ENCODE measurements at regions not wholly inside any gene's neighbourhood (a gene's known extent, or its start where the extent isn't known, plus 50 kb on each side); places are given as distances from the start of the nearest gene placed in this dataset.

DNA sequence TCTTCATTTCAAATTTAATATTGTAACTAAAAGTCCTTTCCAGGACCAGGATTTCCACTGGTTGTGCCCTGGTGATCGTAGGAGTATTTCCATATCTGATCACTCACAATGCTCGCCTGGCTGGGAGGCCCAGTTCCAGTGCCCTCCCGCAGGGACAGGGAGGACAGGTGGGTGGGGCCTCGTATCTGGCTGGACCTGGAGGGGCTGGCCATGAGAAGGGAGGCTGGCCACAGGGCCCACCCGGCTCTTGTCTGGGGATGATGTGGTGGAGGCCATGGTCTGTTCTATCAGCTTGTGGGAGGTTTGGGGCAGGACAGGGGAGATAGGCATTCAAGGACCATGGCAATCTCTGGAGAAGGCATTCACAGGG is 286.4 kb downstream of the GADD45G start:
- in situ Hi-C loops (cut with HindIII; ENCODE audit: low sequenced_read_pairs): no loop called here

GRCh38 chr9:89891591-89892304 is 286.9 kb downstream of the GADD45G start:
- in situ Hi-C loops (cut with HindIII; ENCODE audit: low sequenced_read_pairs): no loop called here

GRCh38 chr9:89892920-89893319 is 288.1 kb downstream of the GADD45G start:
- in situ Hi-C loops (cut with HindIII; ENCODE audit: low sequenced_read_pairs): no loop called here

DNA sequence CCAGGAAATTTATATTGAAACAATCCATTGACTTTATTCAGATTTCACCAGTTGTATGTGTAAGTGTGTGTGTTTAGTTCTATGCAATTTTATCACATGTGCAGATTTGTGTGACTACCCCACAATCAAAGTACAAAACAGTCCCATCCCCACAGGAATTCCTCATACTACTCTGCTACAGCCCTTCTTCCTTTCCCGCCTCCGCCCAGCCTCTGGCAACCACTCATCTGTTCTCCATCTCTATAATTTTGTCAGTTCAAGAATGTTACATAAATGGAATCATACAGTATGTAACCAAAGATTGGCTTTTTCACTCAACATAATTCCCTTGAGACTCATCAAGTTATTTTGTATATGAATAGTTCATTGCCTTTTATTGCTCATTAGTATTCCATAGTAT is 289.1 kb downstream of the GADD45G start:
- in situ Hi-C loops (cut with HindIII; ENCODE audit: low sequenced_read_pairs): no loop called here

GRCh38 chr9:89896806-89897340 is 292.1 kb downstream of the GADD45G start:
- in situ Hi-C loops (cut with HindIII; ENCODE audit: low sequenced_read_pairs): no loop called here

DNA sequence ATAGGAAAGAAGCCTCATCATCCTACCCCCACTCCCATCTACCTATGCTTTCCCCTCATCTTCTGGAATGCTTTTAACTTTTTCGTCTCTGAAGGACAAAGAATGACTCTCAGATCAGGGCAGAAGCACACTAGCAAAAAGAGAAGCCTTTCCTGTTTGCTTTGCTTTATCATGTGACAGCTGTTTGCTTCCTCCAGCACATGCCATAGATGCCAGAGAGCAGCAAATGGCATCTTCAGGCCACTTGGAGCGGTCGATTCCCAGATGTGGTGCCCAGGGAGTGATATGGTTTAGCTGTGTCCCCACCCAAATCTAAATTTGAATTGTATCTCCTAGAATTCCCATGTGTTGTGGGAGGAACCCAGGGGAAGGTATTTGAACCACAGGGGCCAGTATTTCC is 294.8 kb downstream of the GADD45G start:
- in situ Hi-C loops (cut with HindIII; ENCODE audit: low sequenced_read_pairs): no loop called here

GRCh38 chr9:89901920-89902319 is 297.1 kb downstream of the GADD45G start:
- in situ Hi-C loops (cut with HindIII; ENCODE audit: low sequenced_read_pairs): no loop called here

DNA sequence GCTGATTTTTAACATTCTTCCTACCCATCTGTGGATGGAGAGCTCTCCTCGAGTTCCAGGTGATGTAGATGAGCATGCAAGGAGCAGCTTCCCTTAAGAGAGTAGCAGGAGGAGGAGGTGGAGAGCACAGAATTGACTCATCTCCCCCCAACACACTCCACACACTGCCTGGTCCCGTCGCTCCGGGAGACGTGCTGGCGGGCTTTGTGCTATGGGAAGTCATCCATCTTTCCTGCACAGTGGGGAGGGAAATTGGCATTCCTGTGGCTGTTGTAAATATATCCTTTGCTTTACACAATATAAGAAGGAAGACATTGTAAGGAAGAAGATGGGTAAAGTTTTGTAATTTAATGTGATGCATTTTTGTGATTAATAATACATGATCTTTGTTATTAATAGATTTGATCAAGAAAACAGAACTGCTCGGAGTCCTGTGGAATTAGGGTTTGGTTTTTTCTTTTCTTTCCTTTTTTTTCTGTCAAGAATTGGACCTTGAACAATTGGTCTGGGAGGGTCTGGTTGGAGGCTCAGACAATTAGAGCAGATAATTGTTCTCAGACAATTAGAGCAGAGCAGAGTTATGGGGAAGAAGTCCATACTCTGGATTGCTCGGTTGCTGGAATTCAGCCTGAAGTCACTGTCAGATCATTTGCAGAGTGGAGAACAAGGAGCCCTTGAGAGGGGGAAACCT is 297.8 kb downstream of the GADD45G start:
- in situ Hi-C loops (cut with HindIII; ENCODE audit: low sequenced_read_pairs): no loop called here

- in situ Hi-C loops (cut with HindIII; ENCODE audit: low sequenced_read_pairs): no loop called here
Observed at GRCh38 chr9:89903141-89903475, 298.3 kb downstream of the GADD45G start.

- in situ Hi-C loops (cut with HindIII; ENCODE audit: low sequenced_read_pairs): no loop called here
Observed at GRCh38 chr9:89905606-89906338, 301.0 kb downstream of the GADD45G start.

DNA sequence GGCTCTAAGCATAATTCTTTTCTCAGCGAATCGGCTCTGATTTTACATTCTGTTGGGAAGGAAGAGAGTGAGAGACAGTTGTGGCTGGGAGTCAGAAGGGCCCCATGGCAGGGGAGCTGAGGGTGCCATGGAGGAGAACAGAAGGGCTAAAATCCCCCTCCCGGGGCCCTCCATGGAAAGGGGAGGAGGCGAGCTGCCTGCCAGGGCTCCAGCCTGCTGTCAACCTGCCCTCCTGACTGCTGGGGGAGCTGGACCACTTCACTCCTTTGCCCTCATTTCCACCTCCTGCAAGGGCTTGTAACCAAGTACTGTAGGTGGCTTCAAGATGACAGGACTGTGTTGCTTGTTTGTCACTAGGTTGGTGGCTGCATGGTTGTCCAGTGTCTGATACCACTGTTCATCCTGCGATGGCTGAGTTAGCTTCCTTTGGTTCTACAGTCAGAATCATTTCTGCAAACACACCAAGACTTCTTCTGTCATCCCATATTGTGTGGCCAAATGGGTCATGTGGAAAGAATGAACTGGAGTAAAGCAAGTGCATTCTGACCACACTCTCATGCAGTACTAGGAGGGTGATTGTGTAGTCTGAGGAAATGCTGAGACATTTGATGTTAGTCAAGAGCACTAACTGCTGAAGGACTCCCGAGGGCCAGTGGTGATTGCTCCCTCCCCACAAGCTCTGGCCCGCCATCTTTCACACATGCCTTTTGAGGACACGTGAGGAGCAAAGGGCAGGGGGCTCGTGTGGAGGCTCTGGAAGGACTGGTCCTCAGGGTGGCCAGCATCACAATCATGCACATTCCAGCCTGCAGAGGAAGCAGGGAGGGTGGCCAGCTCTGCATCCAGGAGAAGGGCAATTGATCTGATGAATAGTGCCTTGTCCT is 307.2 kb downstream of the GADD45G start:
- in situ Hi-C loops (cut with HindIII; ENCODE audit: low sequenced_read_pairs): no loop called here

- in situ Hi-C loops (cut with HindIII; ENCODE audit: low sequenced_read_pairs): no loop called here
Observed at GRCh38 chr9:89912605-89912953, 307.8 kb downstream of the GADD45G start.

GRCh38 chr9:89915187-89915586 is 310.4 kb downstream of the GADD45G start:
- in situ Hi-C loops (cut with HindIII; ENCODE audit: low sequenced_read_pairs): no loop called here

DNA sequence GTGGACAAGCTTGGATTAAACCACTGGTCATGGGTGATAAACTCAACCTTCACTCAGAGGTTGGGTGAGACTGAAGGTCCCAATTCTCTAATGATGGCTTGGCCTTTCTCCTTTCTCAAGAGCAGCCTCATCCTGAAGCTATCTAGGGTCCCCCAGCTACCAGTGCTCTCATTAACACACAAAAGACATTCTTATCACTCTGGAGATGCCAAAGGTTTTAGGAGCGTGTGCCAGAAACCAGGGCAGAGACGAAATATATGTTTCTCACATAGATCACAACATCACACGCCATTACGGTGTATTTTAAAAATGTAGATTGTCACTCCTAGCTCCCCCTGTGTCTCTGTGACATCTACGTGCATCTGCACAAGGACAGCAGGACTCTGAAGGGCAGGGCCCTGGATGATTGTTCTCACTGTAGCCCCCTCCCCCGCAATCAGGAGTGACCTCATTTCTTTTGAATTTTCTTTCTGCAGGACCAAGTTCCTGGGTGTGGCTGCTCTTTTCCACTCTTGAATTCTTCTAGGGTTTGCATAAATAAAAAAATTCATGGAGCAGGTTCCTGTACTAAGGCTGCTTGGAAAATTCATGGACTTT is 311.3 kb downstream of the GADD45G start:
- in situ Hi-C loops (cut with HindIII; ENCODE audit: low sequenced_read_pairs): no loop called here

- in situ Hi-C loops (cut with HindIII; ENCODE audit: low sequenced_read_pairs): no loop called here
Observed at GRCh38 chr9:89917861-89918260, 313.0 kb downstream of the GADD45G start.

DNA sequence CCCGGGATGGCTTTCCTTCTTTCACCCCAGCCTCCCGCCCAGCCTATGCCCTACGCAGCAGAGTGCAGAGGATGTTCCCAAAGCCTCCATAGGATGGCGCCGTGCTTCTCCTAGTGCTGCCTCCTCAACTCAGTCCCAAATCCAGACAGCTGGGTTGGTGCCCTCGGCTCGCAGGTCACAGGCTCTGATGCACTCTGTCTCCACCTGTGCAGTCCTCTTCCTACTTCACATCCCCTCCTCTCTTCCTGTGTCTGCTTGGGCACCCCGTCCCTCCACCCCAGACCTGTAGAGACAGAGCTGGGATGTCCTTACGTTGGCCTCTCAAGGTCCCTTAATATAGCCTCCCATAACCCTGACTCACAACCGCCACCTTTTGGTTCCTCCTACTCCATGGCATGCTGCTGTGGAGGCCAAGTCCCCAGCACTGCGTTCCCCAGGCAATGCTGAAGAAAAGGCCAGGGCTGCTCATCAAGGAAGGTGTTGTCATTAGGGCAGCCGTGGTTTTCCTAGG is 314.4 kb downstream of the GADD45G start:
- in situ Hi-C loops (cut with HindIII; ENCODE audit: low sequenced_read_pairs): no loop called here

GRCh38 chr9:89920131-89920530 is 315.3 kb downstream of the GADD45G start:
- in situ Hi-C loops (cut with HindIII; ENCODE audit: low sequenced_read_pairs): no loop called here

DNA sequence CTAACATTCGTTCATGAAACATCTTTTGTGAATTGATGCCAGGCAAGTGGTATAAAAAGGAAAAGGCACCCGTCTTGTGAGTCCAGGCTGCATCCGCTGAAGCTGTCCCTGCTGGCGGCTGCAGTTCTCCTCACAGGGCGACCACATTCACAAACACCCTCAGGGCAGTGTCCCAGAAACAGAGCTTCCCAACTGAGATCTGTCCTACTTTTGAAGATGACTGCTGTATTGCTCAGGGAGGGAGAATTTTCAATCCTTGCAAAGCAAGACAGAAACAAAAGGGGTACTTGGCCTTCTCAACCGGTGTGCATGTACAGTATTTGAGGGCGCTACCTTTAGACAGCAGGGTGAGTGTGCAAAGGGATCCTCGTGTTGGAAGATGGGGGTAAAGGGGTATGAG is 316.1 kb downstream of the GADD45G start:
- in situ Hi-C loops (cut with HindIII; ENCODE audit: low sequenced_read_pairs): no loop called here

DNA sequence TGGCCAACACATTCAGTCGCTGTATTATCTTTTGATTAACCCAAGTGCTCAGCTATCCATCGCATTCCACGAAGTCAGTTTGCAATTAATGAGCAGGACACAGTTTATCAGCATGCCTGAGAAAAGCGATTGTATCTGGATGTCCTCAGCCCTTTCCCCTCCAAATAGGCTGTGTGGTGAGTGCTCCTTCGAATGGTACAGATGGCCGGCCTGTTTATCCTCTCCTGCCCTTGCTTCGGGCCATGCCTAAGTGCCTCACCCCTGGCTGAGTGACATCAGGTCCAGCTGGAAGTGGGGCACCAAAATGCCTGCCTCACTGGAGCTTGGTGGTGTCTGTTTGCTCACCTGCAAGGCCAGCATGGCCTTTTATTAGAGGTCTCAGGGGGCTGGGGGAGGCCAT is 317.3 kb downstream of the GADD45G start:
- in situ Hi-C loops (cut with HindIII; ENCODE audit: low sequenced_read_pairs): no loop called here

- in situ Hi-C loops (cut with HindIII; ENCODE audit: low sequenced_read_pairs): no loop called here
Observed at GRCh38 chr9:89923174-89923573, 318.4 kb downstream of the GADD45G start.

Measured in DLD1 (cell line).